ENCODE measurements at regions not wholly inside any gene's neighbourhood (a gene's known extent, or its start where the extent isn't known, plus 50 kb on each side); places are given as distances from the start of the nearest gene placed in this dataset.

- DNase-seq (ENCODE audit: low read depth in 4 of 4, low spot score in 3 of 4): no peak
Observed at GRCh38 chr6:123747515-123747914, 56.1 kb upstream of the NKAIN2 start.

DNA sequence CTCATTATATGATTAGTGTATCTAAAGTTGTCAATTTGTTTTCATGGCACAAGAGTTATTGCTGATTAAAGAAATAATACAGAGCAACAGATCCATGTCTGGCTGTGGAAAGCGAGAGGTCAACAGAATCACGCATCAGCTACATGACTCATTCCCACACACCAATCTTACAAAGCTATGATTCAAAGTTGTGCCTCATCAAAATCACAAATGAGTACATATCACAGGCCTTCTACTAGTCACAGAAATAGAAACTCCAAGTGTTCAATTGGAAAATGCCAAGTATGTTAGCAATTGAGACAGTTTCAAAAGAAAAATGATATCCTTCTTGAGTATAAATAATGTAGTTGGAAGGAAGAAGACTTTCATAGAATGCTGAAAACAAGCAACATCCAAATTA, 57.8 kb upstream of the NKAIN2 start:
- DNase-seq (ENCODE audit: low read depth in 4 of 4, low spot score in 3 of 4): no peak

DNA sequence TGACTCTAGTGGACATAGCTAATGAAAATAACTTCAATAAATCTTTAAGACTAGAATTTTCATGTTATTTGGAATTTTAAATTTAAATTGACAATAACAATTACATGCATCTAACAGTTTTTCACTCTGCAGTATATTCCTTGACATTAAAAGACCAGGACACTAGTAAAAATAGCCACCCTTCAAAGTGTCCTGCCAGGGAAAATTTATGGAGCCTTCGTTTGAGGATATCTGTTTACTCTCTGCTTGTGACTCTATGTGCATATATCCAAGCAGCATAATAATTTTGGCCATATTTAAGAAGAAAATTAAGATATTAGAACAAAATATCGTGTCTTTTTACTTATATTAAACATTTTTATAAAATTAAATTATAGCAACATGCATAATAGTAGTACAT, 58.8 kb upstream of the NKAIN2 start:
- no peak for DNase-seq (ENCODE audit: low read depth in 4 of 4, low spot score in 3 of 4)

DNA sequence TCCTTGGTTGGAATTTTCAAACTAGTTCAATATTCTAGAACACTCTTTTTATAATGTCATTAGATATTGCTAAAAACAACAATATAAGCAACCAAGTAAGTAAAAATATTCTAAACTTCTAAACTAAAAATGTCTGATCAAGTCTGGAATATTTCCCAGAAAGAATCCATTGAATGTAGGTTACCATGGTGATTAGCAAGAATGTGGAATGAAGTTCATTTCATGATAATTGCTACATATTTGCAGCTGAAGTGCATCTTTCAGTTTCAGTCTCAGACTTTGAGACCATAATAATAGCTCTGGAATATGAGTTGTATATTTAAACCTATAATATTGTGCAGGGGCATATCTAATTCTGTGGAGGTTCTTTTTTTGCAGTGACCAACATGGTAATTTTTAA, 61.0 kb upstream of the NKAIN2 start:
- no peak for DNase-seq (ENCODE audit: low read depth in 4 of 4, low spot score in 3 of 4)

- DNase-seq (ENCODE audit: low read depth in 4 of 4, low spot score in 3 of 4): no peak
Observed at GRCh38 chr6:123733180-123733579, 70.5 kb upstream of the NKAIN2 start.

GRCh38 chr6:123716506-123716905, 79.8 kb upstream of the TRDN start:
- no peak for DNase-seq (ENCODE audit: low read depth in 4 of 4, low spot score in 3 of 4)

GRCh38 chr6:123715006-123715863, 78.5 kb upstream of the TRDN start:
- peak; percentile 8 to 31 (median 17) for DNase-seq (ENCODE audit: low read depth in 4 of 4, low spot score in 3 of 4)

- DNase-seq (ENCODE audit: low read depth in 4 of 4, low spot score in 3 of 4): no peak
Observed at GRCh38 chr6:123712831-123713230, 76.1 kb upstream of the TRDN start.

DNA sequence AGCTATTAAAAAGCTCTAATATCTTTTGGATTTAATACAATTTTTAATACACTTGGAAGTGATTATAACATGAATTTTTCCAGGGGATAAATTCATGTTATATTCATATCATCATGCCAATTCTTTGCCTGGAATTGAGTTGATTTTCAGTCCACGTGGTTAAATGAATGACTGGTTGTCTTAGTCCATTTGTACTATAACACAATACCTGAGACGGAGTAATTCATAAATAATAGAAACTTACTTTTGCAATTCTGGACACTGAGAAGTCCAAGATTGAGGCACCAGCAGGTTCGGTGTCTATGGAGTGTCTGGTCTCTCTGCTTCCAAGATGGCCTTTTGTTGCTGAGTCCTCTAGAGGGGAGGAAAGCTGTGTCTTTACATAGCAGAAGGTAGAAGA, 66.2 kb upstream of the TRDN start:
- no peak for DNase-seq (ENCODE audit: low read depth in 4 of 4, low spot score in 3 of 4)

DNA sequence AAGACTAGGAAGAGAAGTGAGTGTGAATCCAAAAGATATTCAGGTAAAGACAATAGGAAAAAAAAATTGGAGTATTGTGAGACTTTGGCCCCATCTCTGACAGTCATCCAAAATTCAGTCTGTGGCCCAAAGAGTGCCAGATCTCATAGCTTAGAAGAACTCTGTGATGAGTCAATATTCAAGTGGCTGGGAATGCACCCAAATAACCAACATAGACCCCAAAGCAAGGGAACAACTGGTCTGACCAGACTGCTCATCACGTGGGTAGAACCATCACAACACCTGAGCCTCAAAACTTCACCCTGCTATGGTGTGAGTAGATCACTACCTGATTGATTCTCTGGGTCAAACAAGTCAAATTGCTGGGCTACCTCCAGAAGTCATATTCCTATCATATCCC, 51.1 kb upstream of the TRDN start:
- DNase-seq (ENCODE audit: low read depth in 4 of 4, low spot score in 3 of 4): no peak
